HEK293T (cell line): ENCODE measurements at regions not wholly inside any gene's neighbourhood (a gene's known extent, or its start where the extent isn't known, plus 50 kb on each side); places are given as distances from the start of the nearest gene placed in this dataset.

ENCODE experiments used
- CTCF ChIA-PET: fragments of 350-600 bp; formaldehyde crosslinking; extraction: SDS; loops from one replicate; lab custom pipeline; 2021; ENCODE audit warnings: antibody characterized with exemption, inconsistent platforms; lab: Yijun Ruan, JAX
- POLR2A ChIA-PET: fragments of 350-600 bp; formaldehyde crosslinking; extraction: SDS; loops from one replicate; lab custom pipeline; 2020; ENCODE audit warnings: antibody characterized with exemption, inconsistent platforms; lab: Yijun Ruan, JAX
- DNase-seq: peaks from one replicate; pipeline ENCODE4 v3.0.0; 2012; ENCODE audit warnings: mixed read lengths; ENCODE audit errors: extremely low spot score
- ARNT ChIP-seq: fragments of 450-650 bp; IDR thresholded peaks from 2 replicates; pipeline ENCODE4 v1.6.1; 2017; ENCODE audit warnings: mild to moderate bottlenecking
- BHLHE40 ChIP-seq: fragments of 450-650 bp; IDR thresholded peaks from 2 replicates; pipeline ENCODE4 v1.6.1; 2016; ENCODE audit warnings: mild to moderate bottlenecking, moderate library complexity, borderline replicate concordance
- CTBP1 ChIP-seq: fragments of 450-650 bp; IDR thresholded peaks from 2 replicates; pipeline ENCODE4 v1.6.1; 2016; ENCODE audit warnings: borderline replicate concordance
- ELF4 ChIP-seq: fragments of 450-650 bp; IDR thresholded peaks from 2 replicates; pipeline ENCODE4 v1.6.1; 2017; ENCODE audit warnings: antibody characterized with exemption
- FOXA1 ChIP-seq: fragments of 450-650 bp; IDR thresholded peaks from 2 replicates; pipeline ENCODE4 v1.6.1; 2016; ENCODE audit warnings: mild to moderate bottlenecking
- FOXK2 ChIP-seq: fragments of 450-650 bp; IDR thresholded peaks from 2 replicates; pipeline ENCODE4 v1.6.1; 2016; ENCODE audit warnings: mild to moderate bottlenecking
- FOXM1 ChIP-seq: fragments of 450-650 bp; IDR thresholded peaks from 2 replicates; pipeline ENCODE4 v1.6.1; 2017; ENCODE audit warnings: mild to moderate bottlenecking, borderline replicate concordance
- HDGF ChIP-seq: fragments of 450-650 bp; IDR thresholded peaks from 2 replicates; pipeline ENCODE4 v1.6.1; 2017; ENCODE audit warnings: antibody characterized with exemption, borderline replicate concordance
- L3MBTL2 ChIP-seq: fragments of 450-650 bp; conservative IDR thresholded peaks from 2 replicates; pipeline ENCODE4 v1.6.1; 2016; ENCODE audit warnings: mild to moderate bottlenecking
- LEF1 ChIP-seq: fragments of 450-650 bp; IDR thresholded peaks from 2 replicates; pipeline ENCODE4 v1.6.1; 2017; ENCODE audit warnings: mild to moderate bottlenecking, borderline replicate concordance
- NFRKB ChIP-seq: fragments of 450-650 bp; IDR thresholded peaks from 2 replicates; pipeline ENCODE4 v1.6.1; 2016; ENCODE audit warnings: mild to moderate bottlenecking, moderate library complexity
- PKNOX1 ChIP-seq: fragments of 450-650 bp; IDR thresholded peaks from 2 replicates; pipeline ENCODE4 v1.6.1; 2016
- SP1 ChIP-seq: fragments of 450-650 bp; IDR thresholded peaks from 2 replicates; pipeline ENCODE4 v1.6.1; 2017
- SUZ12 ChIP-seq: fragments of 450-650 bp; IDR thresholded peaks from 2 replicates; pipeline ENCODE4 v1.6.1; 2016; ENCODE audit warnings: mild to moderate bottlenecking
- TARDBP ChIP-seq: fragments of 450-650 bp; IDR thresholded peaks from 2 replicates; pipeline ENCODE4 v1.6.1; 2016
- ZNF384 ChIP-seq: fragments of 450-650 bp; IDR thresholded peaks from 2 replicates; pipeline ENCODE4 v1.6.1; 2016

- ChIA-PET POLR2A (no interaction called here), CTCF (no interaction called here)
- no peak for DNase-seq
- TF ChIP-seq FOXK2, result no peak
- no peak for TF ChIP-seq SP1
- no peak for TF ChIP-seq PKNOX1
- no peak for TF ChIP-seq FOXA1
- TF ChIP-seq LEF1, result no peak
- TF ChIP-seq TARDBP, result no peak
- TF ChIP-seq NFRKB, result no peak
- no peak for TF ChIP-seq BHLHE40
- no peak for TF ChIP-seq HDGF
- no peak for TF ChIP-seq ZNF384
Measured at GRCh38 chr9:89881431-89881830, 276.6 kb downstream of the GADD45G start.

GRCh38 chr9:89882930-89883361 is 278.1 kb downstream of the GADD45G start:
- TF ChIP-seq NFRKB (no peak), ZNF384 (no peak), FOXM1 (no peak), L3MBTL2 (no peak), LEF1 (no peak), FOXA1 (no peak), SUZ12 (no peak), ARNT (no peak), BHLHE40 (no peak), HDGF (no peak), TARDBP (no peak), SP1 (no peak), PKNOX1 (no peak), ELF4 (no peak)
- ChIA-PET POLR2A (no interaction called here), CTCF (no interaction called here)
- no peak for DNase-seq

DNA sequence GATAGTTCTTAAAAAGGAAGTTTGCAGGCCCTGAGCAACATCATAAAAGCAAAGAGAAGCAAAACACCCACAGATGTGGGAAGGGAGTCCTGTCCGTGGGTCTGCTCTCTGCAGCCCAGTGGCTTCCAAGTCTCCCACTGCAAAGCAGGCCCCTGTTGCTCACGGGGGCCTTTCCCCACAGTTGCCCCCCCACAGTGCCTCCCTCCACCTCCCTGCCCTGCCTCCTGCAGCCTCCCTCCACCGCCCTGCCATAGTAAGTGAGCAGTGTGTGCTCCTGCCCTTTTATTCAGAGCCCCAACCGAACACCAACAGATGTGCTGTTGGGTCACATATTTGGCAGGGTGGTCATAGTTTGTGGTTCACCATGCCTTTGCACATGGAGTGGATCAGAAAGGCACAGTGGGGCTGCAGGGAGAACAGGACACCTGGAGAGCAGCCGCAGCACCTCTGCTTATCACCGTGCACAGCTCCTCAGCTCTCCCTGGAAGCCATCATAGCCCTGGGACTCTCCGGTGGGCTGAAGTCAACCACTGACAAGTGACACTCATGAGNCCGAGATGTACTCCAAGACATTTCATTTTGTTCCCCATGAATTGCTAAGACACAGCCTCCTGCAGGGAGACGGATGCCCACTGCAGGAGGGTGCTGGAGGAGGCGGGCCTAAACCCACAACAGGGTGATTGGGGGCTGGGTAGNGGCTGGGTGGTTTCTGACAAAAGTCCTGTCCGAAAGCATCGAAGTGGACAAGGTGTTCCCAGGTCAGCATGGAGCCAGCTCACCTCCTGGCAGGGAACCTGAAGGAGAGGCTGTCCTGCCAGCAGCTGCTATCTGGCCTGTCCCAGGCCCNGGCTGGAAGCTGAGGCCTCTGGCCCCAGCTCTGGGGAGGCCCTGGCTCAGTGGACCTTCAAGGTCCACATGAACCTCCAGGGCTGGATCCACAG is 278.9 kb downstream of the GADD45G start:
- CTCF ChIA-PET, result interaction anchor here (0.6 kb wide), 1 partner anchor 24 kb away, joined by 3 read pairs; no protein-coding TSS in a partner anchor
- TF ChIP-seq ARNT (no peak), SP1 (no peak), NFRKB (no peak), ELF4 (no peak), FOXK2 (no peak), L3MBTL2 (no peak), BHLHE40 (no peak), FOXA1 (no peak), SUZ12 (no peak), PKNOX1 (no peak), CTBP1 (no peak), HDGF (no peak), FOXM1 (no peak), TARDBP (no peak), LEF1 (no peak)
- no peak for DNase-seq
- POLR2A ChIA-PET, result no interaction called here

DNA sequence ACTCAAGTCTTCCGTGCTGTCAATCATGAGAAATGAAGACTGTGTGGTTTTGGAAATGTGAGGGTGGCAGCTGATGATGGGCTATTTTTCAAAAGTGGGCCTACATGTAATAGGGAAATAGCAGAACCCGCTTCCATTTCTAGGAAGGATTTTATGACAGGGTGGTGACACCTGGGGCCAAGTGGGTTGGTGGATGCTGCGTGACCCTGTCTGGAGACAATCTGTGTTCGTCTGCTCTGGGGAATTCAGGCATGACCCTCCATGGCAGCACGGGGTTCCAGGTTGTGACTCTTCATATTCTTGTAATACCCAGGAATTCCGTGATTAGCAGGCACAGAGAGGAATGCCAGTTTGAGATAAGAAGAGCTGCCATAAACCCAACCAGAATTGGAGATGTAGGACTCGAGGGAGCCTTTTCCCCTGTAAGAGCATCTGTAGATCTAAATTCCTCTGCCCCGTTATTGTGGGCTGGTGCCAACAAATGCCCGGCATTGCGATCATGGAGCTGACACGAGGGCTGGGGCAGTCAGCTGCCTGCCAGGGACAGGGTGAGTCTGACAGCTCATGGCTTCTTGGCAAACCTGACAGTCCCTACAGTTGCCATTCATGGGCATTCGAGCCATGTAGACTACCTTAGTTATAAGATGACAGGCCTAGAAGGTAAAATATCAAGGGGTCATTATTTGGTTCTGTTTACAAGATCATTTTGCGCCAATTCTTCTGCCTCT is 279.7 kb downstream of the GADD45G start:
- no peak for TF ChIP-seq ZNF384
- no peak for TF ChIP-seq ARNT
- no peak for TF ChIP-seq ELF4
- TF ChIP-seq HDGF, result no peak
- no peak for TF ChIP-seq PKNOX1
- POLR2A ChIA-PET, result no interaction called here
- CTCF ChIA-PET, result interaction anchor here (0.6 to 0.7 kb wide), 2 partner anchors 23 to 94 kb away, joined by 3 read pairs; no protein-coding TSS in a partner anchor
- DNase-seq, result no peak

- TF ChIP-seq NFRKB, result no peak
- no peak for TF ChIP-seq FOXK2
- no peak for TF ChIP-seq HDGF
- TF ChIP-seq ARNT, result no peak
- TF ChIP-seq L3MBTL2, result no peak
- TF ChIP-seq ZNF384, result no peak
- no peak for TF ChIP-seq FOXM1
- TF ChIP-seq SUZ12, result no peak
- no peak for TF ChIP-seq BHLHE40
- TF ChIP-seq PKNOX1, result no peak
- no peak for TF ChIP-seq ELF4
- no peak for TF ChIP-seq SP1
- no peak for TF ChIP-seq LEF1
- TF ChIP-seq CTBP1, result no peak
- no peak for TF ChIP-seq TARDBP
- no peak for TF ChIP-seq FOXA1
- ChIA-PET CTCF (interaction anchor here (0.7 kb wide), 1 partner anchor 93 kb away, joined by 3 read pairs; no protein-coding TSS in a partner anchor), POLR2A (no interaction called here)
- DNase-seq, result no peak
Measured at GRCh38 chr9:89885156-89885555, 280.3 kb downstream of the GADD45G start.
